AG04450 (cell line): ENCODE measurements at regions not wholly inside any gene's neighbourhood (a gene's known extent, or its start where the extent isn't known, plus 50 kb on each side); places are given as distances from the start of the nearest gene placed in this dataset.

Source experiments
- CTCF ChIA-PET: fragments of 300-600, 350-600 bp; formaldehyde crosslinking; extraction: SDS; loops from one replicate; lab custom pipeline; 2022; ENCODE audit warnings: antibody characterized with exemption, inconsistent platforms; lab: Charles Lee
- POLR2A ChIA-PET: fragments of 350-600 bp; formaldehyde crosslinking; extraction: SDS; loops from one replicate; lab custom pipeline; 2021; ENCODE audit warnings: antibody characterized with exemption, inconsistent platforms; lab: Yijun Ruan, JAX
- DNase-seq: peaks from one replicate; pipeline ENCODE4 v3.0.0-alpha.2; 2011; ENCODE audit warnings: low read depth, low spot score
- H3K27ac ChIP-seq: one replicate; pipeline ENCODE4 v1.5.1; 2012; ENCODE audit warnings: low read depth, low read length, control low read depth
- H3K27me3 ChIP-seq: one replicate; pipeline ENCODE4 v1.6.0; 2012; ENCODE audit warnings: low read length; ENCODE audit not compliant: control insufficient read depth, insufficient read depth
- H3K4me3 ChIP-seq: 2 replicates; pipeline ENCODE4 v1.5.1; 2011; ENCODE audit warnings: mild to moderate bottlenecking, low read depth, low read length, control low read depth
- H3K9me3 ChIP-seq: 2 replicates; pipeline ENCODE4 v1.5.1; 2012; ENCODE audit warnings: low read length; ENCODE audit not compliant: control insufficient read depth, insufficient read depth
- CTCF ChIP-seq: IDR thresholded peaks from 2 replicates; pipeline ENCODE4 v1.5.1; 2011; ENCODE audit warnings: low read depth, low read length, control low read depth, inconsistent platforms

- no peak for TF ChIP-seq CTCF
- POLR2A ChIA-PET = no interaction called here
- Histone ChIP-seq H3K9me3 (no peaks in the 10 kb centered on the region), H3K27me3 (no peaks in the 10 kb centered on the region), H3K4me3 (no peak overlapping the region), H3K27ac (no peak overlapping the region)
- CTCF ChIA-PET = no interaction called here
- no peak for DNase-seq
Measured at GRCh38 chr9:100759215-100759614, 181.3 kb downstream of the CAVIN4 start.

GRCh38 chr9:100761276-100761802 lies 183.5 kb downstream of the CAVIN4 start:
- ChIA-PET CTCF (no interaction called here), POLR2A (no interaction called here)
- no peaks in the 10 kb centered on the region for H3K9me3 ChIP-seq
- no peaks in the 10 kb centered on the region for H3K27me3 ChIP-seq
- no peak for DNase-seq
- TF ChIP-seq CTCF = no peak
- H3K27ac ChIP-seq = no peak overlapping the region
- no peak overlapping the region for H3K4me3 ChIP-seq

GRCh38 chr9:100774326-100774725 lies 196.4 kb downstream of the CAVIN4 start:
- Histone ChIP-seq H3K27ac (no peak overlapping the region), H3K9me3 (no peaks in the 10 kb centered on the region), H3K27me3 (no peaks in the 10 kb centered on the region), H3K4me3 (no peak overlapping the region)
- ChIA-PET POLR2A (no interaction called here), CTCF (no interaction called here)
- TF ChIP-seq CTCF = no peak
- DNase-seq = no peak

GRCh38 chr9:100774962-100775361 lies 197.1 kb downstream of the CAVIN4 start:
- Histone ChIP-seq H3K9me3 (no peaks in the 10 kb centered on the region), H3K27me3 (no peaks in the 10 kb centered on the region), H3K4me3 (no peak overlapping the region), H3K27ac (no peak overlapping the region)
- POLR2A ChIA-PET = no interaction called here
- TF ChIP-seq CTCF = no peak
- CTCF ChIA-PET = no interaction called here
- no peak for DNase-seq

- Histone ChIP-seq H3K27me3 (no peaks in the 10 kb centered on the region), H3K27ac (no peak overlapping the region), H3K9me3 (no peaks in the 10 kb centered on the region), H3K4me3 (no peak overlapping the region)
- TF ChIP-seq CTCF = no peak
- DNase-seq = no peak
- CTCF ChIA-PET = no interaction called here
- POLR2A ChIA-PET = no interaction called here
Measured at GRCh38 chr9:100775912-100776311, 198.0 kb downstream of the CAVIN4 start.
